SK-N-SH treated with all-trans-retinoic acid at 6 μM for 48 hours (cell line): ENCODE measurements at regions not wholly inside any gene's neighbourhood (a gene's known extent, or its start where the extent isn't known, plus 50 kb on each side); places are given as distances from the start of the nearest gene placed in this dataset.
A peak's percentile ranks its signal among the peaks of the same experiment; 100 is the strongest.

Experiments used
- BACH2 ChIP-seq: fragments of 250-450 bp; sonication (Bioruptor Pico); IDR thresholded peaks from 2 replicates; pipeline ENCODE4 v1.9.0; 2021; ENCODE audit warnings: mild to moderate bottlenecking, borderline replicate concordance
- ZNF565 ChIP-seq: fragments of 450-650 bp; formaldehyde crosslinking; conservative IDR thresholded peaks from 2 replicates; pipeline ENCODE4 v1.5.0; 2020; ENCODE audit warnings: low read depth, mild to moderate bottlenecking, moderate library complexity
- ZNF70 ChIP-seq: fragments of 450-650 bp; formaldehyde crosslinking; IDR thresholded peaks from 2 replicates; pipeline ENCODE4 v1.5.0; 2020; ENCODE audit warnings: mild to moderate bottlenecking, moderate library complexity
- TF ChIP-seq, protein P1 (sequence below): fragments of 250-450 bp; sonication (Bioruptor Pico); IDR thresholded peaks from 2 replicates; pipeline ENCODE4 v1.8.0; 2020; ENCODE audit warnings: mild to moderate bottlenecking, moderate library complexity, borderline replicate concordance

- TF ChIP-seq, protein P1, sequence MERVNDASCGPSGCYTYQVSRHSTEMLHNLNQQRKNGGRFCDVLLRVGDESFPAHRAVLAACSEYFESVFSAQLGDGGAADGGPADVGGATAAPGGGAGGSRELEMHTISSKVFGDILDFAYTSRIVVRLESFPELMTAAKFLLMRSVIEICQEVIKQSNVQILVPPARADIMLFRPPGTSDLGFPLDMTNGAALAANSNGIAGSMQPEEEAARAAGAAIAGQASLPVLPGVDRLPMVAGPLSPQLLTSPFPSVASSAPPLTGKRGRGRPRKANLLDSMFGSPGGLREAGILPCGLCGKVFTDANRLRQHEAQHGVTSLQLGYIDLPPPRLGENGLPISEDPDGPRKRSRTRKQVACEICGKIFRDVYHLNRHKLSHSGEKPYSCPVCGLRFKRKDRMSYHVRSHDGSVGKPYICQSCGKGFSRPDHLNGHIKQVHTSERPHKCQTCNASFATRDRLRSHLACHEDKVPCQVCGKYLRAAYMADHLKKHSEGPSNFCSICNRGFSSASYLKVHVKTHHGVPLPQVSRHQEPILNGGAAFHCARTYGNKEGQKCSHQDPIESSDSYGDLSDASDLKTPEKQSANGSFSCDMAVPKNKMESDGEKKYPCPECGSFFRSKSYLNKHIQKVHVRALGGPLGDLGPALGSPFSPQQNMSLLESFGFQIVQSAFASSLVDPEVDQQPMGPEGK (CRISPR knock-in tag), result 0 out of 2 replicates have a peak, but pooled peaks have one; percentile 19
- TF ChIP-seq ZNF565 (CRISPR knock-in tag), result no peak
- TF ChIP-seq BACH2 (CRISPR knock-in tag), result no peak
- no peak for TF ChIP-seq ZNF70 (CRISPR knock-in tag)
These were observed 105.6 kb downstream of the SLC25A47 start for GRCh38 chr14:100428727-100429126.
